Calu3 (cell line): ENCODE measurements at regions not wholly inside any gene's neighbourhood (a gene's known extent, or its start where the extent isn't known, plus 50 kb on each side); places are given as distances from the start of the nearest gene placed in this dataset.

Experiments used
- BruUV-seq: library from RNA; stranded (reverse); fragments of 400-500 nt; replicated peaks from 2 replicates; lab custom pipeline; 2021; lab: Mats Ljungman, UMichigan
- CTCF ChIA-PET: fragments of 300-600 bp; sonication (Branson Sonifier 250); formaldehyde crosslinking; loops from one replicate; lab custom pipeline; 2022; ENCODE audit warnings: antibody characterized with exemption; lab: Charles Lee
- DNase-seq: peaks from one replicate; pipeline ENCODE4 v3.0.0; 2022
- H3K27ac Mint-ChIP-seq: one replicate; pipeline ENCODE4 v1.8.0; 2022; ENCODE audit warnings: mixed read lengths; ENCODE audit not compliant: unreplicated experiment
- H3K27me3 Mint-ChIP-seq: one replicate; pipeline ENCODE4 v1.8.0; 2022; ENCODE audit warnings: mixed read lengths; ENCODE audit not compliant: unreplicated experiment
- H3K36me3 Mint-ChIP-seq: one replicate; pipeline ENCODE4 v1.8.0; 2022; ENCODE audit warnings: mild to moderate bottlenecking, moderate library complexity, mixed read lengths; ENCODE audit not compliant: insufficient read depth, unreplicated experiment
- H3K4me1 Mint-ChIP-seq: one replicate; pipeline ENCODE4 v1.8.0; 2022; ENCODE audit warnings: mild to moderate bottlenecking, low read depth, mixed read lengths; ENCODE audit not compliant: unreplicated experiment
- H3K4me3 Mint-ChIP-seq: one replicate; pipeline ENCODE4 v1.8.0; 2022; ENCODE audit warnings: mild to moderate bottlenecking, low read depth, moderate library complexity, mixed read lengths; ENCODE audit not compliant: unreplicated experiment
- H3K9me3 Mint-ChIP-seq: one replicate; pipeline ENCODE4 v1.8.0; 2022; ENCODE audit warnings: low read depth, mixed read lengths; ENCODE audit not compliant: unreplicated experiment
- intact Hi-C: fragments of 100-400 bp; cut with micrococcal nuclease; formaldehyde crosslinking; loops from one replicate; pipeline ENCODE4 v1.10.0; 2022; ENCODE audit not compliant: unreplicated experiment
- TF ChIP-seq, protein P1 (sequence below): fragments of 200-600 bp; IDR thresholded peaks from one replicate; pipeline ENCODE4 v1.8.0; 2022; ENCODE audit warnings: antibody characterized with exemption; ENCODE audit not compliant: unreplicated experiment

GRCh38 chr21:31426235-31426797 is 82.3 kb upstream of the TIAM1 start:
- TF ChIP-seq, protein P1, sequence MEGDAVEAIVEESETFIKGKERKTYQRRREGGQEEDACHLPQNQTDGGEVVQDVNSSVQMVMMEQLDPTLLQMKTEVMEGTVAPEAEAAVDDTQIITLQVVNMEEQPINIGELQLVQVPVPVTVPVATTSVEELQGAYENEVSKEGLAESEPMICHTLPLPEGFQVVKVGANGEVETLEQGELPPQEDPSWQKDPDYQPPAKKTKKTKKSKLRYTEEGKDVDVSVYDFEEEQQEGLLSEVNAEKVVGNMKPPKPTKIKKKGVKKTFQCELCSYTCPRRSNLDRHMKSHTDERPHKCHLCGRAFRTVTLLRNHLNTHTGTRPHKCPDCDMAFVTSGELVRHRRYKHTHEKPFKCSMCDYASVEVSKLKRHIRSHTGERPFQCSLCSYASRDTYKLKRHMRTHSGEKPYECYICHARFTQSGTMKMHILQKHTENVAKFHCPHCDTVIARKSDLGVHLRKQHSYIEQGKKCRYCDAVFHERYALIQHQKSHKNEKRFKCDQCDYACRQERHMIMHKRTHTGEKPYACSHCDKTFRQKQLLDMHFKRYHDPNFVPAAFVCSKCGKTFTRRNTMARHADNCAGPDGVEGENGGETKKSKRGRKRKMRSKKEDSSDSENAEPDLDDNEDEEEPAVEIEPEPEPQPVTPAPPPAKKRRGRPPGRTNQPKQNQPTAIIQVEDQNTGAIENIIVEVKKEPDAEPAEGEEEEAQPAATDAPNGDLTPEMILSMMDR: no peak
- no TSS peak for BruUV-seq
- Mint-ChIP-seq H3K27ac (no peak overlapping the region), H3K27me3 (no peaks in the 10 kb centered on the region), H3K4me1 (no peaks in the 10 kb centered on the region), H3K9me3 (no peaks in the 10 kb centered on the region), H3K36me3 (no peaks in the 10 kb centered on the region), H3K4me3 (no peak overlapping the region)
- no peak for DNase-seq
- CTCF ChIA-PET: no interaction called here
- intact Hi-C loops: no loop called here

DNA sequence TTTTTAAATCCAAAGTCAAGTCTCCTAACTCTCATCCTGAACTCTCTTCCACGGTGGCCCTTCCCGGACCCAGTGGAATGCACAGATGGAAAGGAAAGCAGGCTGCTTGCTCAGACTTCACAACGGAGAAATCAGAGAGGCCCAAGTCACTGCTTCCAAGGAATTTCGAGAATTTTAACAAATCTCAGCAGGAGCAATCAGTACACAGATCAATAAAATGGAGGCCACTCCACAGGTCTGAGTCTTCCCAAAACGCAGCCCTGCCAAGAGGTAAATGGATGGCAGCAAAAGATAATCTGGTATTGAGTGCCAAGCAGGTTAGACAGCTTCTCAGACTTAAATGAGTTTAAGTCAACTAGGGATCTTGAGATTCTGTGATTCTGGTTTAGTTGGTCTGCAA is 81.1 kb upstream of the TIAM1 start:
- Mint-ChIP-seq H3K4me3 (no peak overlapping the region), H3K27ac (no peak overlapping the region), H3K27me3 (no peaks in the 10 kb centered on the region), H3K9me3 (no peaks in the 10 kb centered on the region), H3K4me1 (no peaks in the 10 kb centered on the region), H3K36me3 (no peaks in the 10 kb centered on the region)
- intact Hi-C loops: no loop called here
- no peak for DNase-seq
- BruUV-seq: no TSS peak
- TF ChIP-seq, protein P1: no peak
- CTCF ChIA-PET: no interaction called here

DNA sequence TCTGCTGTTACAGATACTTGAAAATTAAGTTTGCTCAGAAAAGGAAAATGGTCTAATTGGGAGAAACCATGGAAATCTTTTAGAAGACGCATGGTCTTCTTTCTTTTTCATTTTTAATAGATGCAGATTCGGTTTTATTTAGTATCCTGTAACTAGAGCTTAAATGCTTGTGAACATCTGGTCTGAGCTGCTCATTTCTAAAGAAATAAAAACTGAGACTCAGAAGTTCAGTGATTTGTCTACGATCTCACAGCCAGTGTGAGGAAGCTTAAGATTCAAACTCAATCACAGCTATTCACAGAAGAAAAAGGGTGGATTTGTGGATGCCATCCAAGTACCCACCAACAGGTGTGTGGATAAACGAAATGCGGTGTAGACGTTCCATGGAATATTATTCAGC is 80.0 kb upstream of the TIAM1 start:
- no peaks in the 10 kb centered on the region for H3K9me3 Mint-ChIP-seq
- no peak overlapping the region for H3K27ac Mint-ChIP-seq
- no peaks in the 10 kb centered on the region for H3K27me3 Mint-ChIP-seq
- H3K4me3 Mint-ChIP-seq: no peak overlapping the region
- intact Hi-C loops: no loop called here
- TF ChIP-seq, protein P1: no peak
- no peaks in the 10 kb centered on the region for H3K4me1 Mint-ChIP-seq
- BruUV-seq: no TSS peak
- no peak for DNase-seq
- no peaks in the 10 kb centered on the region for H3K36me3 Mint-ChIP-seq
- CTCF ChIA-PET: no interaction called here

- no peaks in the 10 kb centered on the region for H3K4me1 Mint-ChIP-seq
- TF ChIP-seq, protein P1: no peak
- BruUV-seq: no TSS peak
- H3K36me3 Mint-ChIP-seq: no peaks in the 10 kb centered on the region
- CTCF ChIA-PET: no interaction called here
- H3K27me3 Mint-ChIP-seq: no peaks in the 10 kb centered on the region
- intact Hi-C loops: no loop called here
- no peak for DNase-seq
- H3K9me3 Mint-ChIP-seq: no peaks in the 10 kb centered on the region
- no peak overlapping the region for H3K4me3 Mint-ChIP-seq
- H3K27ac Mint-ChIP-seq: no peak overlapping the region
These were observed 76.9 kb upstream of the TIAM1 start for GRCh38 chr21:31420988-31421387.
